Fibroblast of skin of right biceps (primary cell): ENCODE measurements at regions not wholly inside any gene's neighbourhood (a gene's known extent, or its start where the extent isn't known, plus 50 kb on each side); places are given as distances from the start of the nearest gene placed in this dataset.

ENCODE experiments used
- DNase-seq: peaks from one replicate; pipeline ENCODE4 v3.0.0-alpha.2; 2013

DNA sequence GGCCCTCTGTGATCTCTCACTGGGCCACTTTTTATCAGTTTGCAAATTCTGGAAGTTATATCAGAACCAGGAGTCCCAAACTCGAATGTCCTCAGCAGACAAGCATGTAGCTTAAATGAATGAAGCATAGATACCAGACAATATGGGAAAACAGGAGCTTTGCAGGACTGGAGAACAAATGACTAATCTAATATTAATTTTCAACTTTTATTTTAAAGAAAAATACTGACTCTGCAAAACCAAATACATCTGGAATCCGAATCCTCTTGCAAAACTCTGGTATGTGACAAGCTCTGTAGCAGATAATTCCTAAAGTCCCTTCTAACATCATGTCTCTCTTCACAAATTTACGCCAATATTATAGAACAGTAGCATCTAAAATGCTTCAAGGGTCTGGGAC, 427.4 kb downstream of the TTLL7 start:
- DNase-seq, result peak; percentile 17

DNA sequence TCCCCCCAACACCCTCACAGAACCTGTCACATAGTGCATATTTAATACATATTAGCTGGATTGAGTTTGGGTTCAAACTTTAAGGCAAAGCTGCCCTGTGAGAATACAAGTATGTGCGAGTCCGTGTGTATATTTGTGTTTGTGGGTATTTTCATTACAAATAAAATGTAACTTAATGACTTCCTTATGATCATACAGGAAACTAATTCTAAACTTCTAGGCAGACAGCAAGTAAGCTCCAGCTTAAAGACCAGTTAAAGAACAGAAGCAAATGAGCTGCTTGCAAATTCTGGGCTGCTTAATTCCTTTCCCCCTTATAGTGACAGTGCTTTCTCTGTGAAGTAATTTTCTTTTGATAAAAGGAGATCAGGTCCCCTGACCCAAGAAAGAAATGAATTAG, 437.6 kb downstream of the TTLL7 start:
- no peak for DNase-seq

DNA sequence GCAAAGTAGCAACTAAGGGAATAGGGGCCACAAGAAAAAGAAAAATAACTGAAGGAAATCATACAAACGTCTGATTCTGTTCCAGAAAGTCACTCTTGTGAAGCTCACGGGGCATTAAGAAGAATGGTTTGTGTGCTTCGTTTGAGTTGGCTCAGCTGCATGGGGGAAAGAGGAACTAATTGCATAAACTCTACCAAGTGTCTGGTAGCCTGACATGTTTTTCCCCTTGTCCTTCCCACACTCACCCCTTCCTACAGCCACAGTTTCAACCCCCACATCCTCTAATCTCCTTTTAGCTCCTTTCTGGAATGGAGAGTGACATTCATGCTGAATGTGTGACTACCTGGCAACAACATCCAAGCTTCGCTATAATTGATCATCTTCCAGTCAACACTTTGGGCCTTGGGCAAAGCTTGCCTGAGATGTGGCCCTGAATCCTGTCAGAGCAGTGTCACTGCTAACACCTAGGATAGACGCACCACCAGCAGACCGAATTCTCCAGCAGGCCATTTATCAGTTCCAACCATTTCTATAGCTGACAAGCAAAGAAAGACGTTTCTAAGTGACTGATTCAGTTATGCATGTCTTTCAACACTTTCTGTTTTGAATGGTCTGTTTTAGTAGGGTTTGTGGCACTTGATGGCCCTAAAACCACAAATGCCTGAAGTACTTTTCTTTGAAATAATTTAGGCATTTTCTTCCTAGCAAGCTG, 439.6 kb downstream of the TTLL7 start:
- DNase-seq, result peak; percentile 62

DNA sequence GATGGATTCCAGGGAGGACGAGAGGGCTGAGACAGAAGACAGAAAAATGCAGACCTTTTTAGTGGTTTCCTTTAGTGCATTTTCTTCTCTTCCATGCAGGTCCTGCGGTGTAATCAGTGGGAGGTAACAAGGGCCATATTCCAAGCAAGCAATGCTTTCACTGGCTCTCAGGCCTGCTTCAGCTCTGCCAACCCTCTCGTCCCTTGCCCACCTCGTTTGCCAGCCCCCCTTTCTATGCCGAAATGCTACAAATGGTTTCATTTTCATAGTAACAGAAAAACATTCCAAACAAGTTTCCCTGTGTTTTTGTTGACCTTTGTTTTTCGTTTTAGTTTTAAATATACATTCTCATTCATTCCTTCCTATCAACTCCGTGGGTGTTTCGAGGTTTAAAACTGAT, 443.1 kb downstream of the TTLL7 start:
- DNase-seq, result no peak

DNA sequence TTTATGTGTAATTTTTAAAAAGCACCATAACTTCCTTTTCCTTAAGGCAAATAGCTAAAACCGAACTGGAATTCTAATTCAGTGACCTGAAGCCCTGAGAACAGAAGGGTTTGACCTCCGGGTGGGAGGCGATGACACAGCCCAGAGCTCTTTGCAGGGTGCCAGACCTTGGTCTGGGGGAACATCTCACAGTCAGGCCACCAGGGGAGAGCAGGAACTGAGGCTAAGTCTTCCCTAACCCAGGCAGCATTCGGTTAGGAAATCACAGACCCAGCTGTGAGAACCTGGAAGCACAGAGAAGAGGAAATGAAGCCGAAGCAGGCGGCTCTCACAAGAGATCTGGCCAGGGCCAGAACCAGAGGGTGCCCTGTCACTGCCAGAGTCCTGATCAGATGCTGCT, 444.8 kb downstream of the TTLL7 start:
- DNase-seq, result no peak

DNA sequence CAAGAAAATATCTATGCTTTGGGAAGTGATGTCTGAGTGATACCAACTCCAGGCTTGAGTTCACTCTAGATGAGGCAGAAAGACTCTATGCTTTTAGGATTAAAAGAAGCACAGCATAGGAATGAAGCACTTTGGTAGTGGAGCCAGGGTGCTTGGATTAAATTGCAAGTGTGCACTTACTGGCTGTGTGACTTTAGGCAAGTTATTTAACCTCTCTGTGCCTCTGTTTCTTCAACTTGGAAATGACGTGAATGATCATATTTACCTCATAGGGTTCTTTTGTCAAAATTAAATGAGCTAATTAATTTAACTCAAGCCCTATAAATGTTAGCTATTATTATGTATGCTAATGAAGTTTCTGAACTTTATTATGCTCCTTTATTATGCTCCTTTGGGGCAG, 446.1 kb downstream of the TTLL7 start:
- DNase-seq, result no peak

DNA sequence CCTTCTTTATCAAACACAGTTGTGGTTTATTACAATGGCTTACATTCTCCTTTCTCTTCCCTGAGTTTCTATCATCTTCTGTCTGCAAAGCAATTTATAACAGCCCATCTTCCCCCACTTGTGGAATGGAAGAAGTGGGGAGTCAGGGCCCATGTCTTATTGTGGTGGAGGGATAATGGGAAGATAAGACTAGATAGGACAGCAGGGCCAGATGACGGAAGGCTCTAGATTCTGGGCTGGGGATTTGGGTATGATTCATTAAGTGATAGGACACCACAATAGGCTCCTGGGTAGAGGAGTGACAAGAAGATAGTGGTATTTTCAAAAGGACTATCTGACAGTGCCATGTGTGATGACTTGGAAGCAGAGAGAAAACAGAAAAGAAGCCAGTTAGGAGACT, 450.6 kb downstream of the TTLL7 start:
- no peak for DNase-seq

DNA sequence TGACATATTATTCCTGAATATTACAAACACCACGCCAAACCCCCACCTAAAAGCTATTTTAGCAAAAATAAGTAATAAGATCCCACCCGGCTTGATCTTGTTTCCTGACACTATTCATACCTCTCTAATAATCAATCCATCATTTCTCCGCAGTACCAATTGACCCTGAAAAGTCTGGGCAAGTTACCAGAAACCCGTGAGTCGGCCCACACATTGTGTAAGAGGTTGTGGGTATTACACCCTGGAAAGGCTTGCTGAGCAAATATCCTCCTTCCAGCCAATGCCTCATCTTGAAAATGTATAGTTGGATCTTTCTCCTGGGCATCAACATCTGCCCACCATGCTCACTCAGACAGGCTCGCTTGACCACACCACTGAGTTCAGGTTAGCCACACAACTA, 451.0 kb downstream of the TTLL7 start:
- DNase-seq, result peak; percentile 87

DNA sequence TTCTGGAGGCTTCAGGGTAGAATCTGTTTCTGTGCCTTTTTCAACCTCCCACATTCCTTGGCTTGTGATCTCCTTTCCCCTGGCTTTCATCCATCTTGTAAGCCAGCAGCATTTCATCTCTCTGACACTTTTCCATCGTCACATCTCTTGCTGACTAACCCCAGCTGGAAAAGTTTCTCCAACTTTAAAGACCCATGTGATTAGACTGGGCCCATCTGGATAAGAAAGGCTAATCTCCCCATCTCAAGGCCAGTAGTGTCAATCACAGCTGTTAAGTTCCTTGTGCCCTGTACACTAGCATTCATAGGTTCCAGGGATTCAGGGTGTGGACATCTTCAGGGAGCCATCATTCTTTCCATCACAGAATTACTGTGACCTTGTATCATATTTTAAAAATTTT, 452.1 kb downstream of the TTLL7 start:
- DNase-seq, result peak; percentile 76

DNA sequence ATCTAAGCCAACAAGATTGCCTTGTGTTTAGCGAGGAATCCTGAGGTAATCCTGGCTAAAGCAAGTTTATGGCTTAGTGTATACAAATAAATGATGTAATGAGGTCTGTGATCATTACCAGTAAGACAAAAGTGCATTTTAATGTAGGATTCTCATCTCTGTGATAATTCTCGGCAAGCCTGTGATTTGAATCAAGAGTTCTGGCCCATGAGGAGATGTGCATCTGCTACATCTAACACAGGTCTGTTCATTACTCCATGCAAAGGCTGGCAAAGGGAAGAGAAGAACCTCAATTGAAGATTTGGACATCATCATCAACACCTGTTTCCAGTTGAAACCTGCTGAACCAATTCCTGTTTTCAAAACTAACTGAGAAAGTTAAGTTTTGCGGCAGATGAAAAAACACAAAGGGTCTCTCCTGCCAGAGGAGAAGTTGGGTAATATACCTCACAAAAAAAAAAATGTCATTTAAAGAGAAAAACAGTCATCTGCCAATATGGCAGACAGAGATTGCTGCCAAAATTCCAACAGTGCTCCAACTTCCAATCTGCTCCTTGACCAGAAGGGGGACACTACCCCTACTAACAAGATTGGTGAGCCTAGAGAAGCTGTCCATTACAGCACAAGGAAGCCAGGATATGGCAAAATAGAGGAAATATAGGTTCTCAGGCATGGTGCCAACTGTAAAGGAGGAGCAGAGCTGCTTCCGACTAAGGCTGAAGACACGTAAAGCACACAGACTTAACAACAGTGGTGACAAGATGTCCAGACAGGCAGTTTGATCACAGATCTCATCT, 453.7 kb downstream of the TTLL7 start:
- DNase-seq, result peak; percentile 52

DNA sequence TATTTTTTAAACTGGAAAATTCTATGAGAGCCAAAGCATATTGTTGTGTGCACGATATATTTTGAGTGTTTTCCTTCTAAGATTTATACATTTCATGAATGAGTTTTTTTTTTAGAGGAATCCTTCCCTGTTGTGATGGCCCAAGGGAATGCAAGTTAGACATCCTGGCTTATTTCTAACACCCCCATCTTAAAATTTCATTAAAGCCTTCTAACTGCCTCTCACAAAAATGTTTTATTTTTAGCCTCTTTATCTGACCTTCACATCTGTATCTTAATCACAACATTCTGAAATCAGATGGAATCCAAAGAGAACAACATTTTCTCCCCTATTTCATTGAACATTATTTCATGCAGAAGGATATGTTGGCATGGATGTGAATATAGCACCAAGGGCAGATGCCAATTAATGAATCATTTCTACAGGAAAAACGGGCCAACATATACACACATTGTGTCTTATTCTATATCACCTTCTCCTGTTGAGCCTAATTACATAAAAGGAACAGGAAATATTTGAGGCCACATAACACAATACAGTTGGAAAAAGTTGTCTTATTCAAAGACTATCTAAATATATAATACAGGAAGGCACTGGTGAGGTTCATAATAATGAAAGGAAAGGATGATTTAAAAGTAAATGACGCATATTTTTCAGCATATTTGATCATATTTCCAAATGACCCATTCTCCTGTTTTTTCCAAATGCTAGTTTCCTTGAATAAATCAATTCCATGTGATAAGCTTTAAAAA, 455.5 kb downstream of the TTLL7 start:
- no peak for DNase-seq

DNA sequence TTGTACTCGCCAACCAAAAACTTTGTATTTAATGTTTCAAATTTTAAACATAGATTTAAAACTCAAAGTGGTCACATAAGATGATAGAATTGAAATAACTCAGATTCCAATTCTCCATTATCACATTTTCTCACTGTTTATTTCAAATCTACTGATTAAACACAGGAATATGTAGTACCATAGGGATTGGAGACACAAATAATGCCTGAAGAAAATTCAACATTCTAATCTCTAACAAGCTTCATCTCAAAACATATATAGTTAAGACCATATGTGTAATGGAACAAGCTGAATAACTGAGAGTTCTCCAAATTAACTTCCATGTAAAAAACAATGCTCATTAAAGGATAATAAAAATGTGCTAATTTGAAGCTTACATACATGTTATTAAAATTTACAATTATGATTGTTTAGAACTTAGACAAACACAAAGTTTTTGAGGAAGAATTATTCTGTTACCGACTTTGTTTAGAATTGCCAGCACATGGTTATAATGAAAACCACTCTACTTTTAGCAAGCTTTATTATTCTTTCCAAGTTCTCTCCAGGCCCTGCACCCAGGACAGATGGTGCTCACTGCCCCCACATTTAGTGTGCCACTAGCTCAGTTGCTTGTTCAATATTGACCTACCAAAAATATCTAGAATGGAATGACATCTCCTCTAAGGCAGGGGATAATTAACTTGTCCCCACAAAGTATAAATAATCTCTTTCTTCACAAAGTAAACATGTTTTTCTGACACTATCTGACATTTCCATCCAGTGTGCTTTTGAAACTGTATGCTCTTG, 467.2 kb downstream of the TTLL7 start:
- DNase-seq, result no peak

DNA sequence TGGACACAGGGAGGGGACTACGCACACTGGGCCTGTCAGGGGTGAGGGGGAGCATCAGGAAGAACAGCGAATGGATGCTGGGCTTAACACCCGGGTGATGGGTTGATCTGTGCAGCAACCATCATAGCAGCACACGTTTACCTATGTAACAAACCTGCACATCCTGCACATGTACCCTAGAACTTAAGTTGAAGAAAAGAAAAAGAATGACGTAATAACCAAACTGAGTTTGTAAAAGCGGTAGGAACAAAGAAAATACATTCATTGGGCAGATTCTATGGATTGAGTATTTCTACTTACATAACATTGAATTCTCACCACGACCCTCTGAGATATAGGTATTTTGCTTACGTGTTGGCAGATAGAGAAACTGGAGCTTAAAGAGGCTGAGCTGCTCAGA, 468.4 kb downstream of the TTLL7 start:
- DNase-seq, result no peak

DNA sequence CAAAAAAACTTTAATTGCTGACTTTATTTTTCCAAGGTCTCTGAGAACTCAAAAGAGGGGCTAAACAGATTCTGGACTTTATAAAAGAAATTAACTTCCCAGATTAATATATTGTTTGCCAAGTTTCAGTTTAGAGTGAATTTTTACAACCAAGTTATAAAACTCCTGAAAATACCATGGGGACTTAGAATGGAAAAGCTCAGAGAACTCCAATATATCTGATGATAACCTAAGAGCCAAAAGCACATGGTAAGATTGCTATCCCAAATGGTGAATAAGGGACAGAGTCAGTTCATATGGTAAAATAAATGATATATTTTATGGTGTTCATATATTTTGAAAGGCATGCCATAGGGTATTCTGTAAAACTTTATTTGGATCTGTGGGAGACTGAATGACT, 470.9 kb downstream of the TTLL7 start:
- no peak for DNase-seq

DNA sequence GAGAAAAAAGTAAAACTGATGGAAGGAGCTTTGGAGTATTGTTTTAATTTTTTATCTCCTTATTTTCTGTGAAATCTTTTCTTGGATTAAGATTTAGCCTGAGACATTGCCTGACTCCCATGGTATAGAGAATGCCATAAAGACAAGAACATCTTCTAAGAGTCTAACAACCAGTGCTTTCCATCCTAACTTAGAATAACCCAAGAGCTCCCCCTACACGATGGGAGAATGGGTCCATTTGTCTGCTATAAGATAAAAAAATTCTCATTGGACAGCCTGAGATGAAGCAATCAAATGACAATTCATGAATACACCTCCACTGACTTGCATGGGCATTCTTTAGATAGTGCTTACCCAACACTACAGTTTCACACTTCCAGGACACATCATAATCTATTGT, 478.1 kb downstream of the TTLL7 start:
- no peak for DNase-seq

DNA sequence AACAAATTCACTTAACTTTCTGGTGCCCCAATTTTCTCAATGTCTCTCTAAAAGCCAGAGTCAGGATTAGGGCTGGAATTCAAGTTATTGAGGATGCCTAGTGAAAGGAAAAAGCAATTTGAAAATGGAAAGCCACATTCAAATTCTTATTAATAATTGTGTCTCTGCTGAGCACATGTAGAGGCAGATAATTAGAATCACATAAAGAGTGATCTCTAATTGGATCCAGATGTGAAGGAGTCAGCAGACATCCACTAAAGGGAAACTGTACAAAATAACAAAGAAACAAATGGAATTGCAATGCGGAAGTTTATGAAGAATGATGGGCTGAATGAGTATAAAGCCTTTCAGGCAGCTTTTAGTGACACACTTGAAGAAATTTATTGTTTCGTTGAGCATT, 482.6 kb downstream of the TTLL7 start:
- DNase-seq, result peak; percentile 89

DNA sequence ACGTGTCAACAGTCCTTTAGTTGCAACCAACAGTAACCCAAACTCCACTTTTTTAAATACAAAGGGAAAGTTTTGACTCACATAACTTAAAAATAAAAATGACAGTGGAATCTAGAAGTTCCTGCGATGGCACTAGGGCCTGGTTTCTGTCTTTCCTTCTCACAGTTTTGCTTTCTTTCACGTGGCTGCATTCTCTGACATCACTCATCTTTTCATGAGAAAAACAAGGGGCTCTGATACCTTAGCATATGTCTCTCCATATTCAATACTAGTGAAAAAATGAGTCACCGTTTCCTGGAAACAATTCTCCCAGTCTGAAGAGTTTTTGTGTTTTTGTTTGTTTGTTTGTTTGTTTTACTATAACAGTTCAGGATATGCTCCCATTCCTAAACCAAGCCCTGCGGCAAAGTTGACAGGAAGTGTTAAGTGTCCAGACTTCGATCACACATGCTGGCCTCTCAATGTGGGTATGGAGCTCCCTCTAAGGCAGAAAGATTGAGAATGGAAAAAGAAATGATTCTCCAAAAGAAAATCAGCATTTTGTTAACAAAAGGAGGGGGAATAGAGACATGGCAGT, 483.3 kb downstream of the TTLL7 start:
- DNase-seq, result no peak

DNA sequence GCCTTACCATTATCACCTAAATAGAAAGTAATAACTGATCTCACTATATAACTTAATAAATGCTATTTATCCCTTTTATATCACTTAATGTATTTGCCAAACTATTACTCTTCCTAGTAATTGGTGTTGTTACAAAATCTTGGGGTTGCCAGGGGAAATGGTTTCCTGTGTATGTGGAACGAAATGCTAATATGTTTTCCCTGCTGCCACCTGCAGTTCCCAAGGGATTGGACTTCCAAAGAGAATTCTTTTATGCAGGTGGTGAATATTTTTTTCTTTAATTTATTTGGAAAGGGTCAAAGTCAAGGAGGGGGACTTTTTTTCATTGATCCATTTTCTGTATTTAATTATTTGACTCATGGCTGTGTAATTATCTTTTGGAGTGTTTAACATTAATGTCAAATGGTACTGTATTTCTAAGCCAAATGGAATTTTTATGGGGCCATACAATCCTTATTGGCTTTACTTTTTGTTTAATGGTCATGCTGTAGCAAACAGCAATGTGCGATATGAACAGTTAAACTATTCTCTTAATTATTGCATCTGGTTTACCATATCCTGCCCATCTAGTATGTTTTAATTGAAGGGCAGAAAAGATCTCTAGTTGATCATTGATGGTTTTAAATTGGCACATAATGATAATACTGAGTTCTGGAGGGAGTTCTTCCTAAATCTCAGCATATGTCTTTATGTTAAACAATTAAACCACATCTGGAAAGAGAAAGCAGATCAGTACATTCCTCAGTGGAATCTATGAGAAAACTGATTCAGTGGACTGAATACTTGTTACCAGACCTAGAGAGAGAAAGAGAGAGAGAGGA, 486.3 kb downstream of the TTLL7 start:
- peak; percentile 22 for DNase-seq

DNA sequence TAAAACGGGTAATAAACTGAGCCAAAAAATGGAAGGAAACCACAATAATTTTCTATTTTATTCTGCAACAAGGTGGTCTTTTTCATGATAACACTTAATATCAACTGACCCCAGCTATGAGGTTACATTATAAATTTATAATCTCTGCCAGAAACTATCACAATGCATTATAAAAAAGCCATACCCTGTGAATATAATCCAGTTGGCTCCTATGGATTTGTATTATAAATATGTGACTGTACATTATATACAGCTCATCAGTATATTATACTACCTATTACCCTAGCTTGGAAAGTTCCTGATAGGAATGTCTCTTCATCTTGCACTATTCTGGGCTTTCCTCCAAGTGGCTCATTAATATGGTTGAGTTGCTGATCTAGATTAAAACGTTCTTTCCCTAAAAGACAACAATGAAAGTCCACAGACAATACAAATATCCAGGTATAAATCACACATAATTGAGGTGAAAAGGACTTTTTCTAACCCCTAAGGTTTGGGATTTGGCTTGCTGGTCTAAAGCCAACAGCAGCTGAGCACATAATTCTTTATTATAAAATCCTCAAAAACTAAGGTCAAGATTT, 487.7 kb downstream of the TTLL7 start:
- peak; percentile 71 for DNase-seq

DNA sequence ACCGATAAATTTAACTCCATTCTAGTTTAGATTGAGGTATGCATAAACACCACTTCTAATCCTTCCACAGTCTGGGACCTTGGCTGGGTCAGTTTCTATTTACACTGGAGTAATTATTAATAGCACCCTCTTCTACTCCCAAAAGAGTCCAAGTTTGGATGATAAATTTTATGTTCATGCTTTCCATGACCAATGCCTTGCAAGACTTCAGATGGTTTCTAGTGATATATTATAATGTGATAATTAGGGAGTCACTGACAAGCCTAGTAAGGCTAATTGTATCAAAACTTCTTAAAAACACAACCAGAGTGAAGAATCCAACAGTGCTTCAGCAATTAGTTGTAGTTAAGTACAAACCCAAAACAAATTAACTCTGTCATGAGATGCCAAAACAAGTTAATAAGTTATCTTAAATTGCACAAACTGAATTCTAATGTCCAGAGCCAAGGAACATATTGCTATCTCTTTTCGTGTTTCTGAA, 489.6 kb downstream of the TTLL7 start:
- DNase-seq, result no peak

DNA sequence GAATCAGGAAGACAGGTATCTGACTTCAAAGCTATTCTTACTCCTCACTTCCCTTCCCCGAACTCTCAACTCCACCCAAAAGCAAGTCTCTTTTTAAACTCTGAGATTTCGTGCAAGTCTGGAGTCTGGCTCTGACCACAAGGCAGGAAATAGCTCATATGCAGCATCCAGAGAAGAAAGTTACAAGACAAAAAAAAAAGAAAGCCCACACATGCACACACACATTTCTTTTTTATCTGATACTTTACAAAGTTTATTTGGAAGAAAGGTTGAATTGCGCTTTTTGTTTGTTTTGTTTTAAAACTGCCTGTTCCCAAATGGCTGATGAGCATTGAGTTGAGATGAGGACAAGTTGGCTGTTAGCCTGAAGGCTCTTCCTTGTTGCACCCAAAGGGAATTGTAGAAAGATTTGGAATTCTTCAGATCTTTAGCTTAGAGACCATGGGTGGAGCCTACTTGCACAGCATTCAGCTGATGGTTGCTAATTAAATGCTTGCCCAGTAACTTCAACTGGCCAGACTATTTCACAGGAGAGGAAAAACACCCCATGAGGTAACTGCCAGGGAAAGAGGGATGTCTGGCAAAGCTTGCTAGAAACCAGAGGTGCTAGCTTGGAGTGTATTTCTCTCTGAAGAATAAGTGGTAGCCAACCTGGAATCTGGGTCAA, 490.3 kb downstream of the TTLL7 start:
- peak; percentile 91 for DNase-seq
